Amniotic stem cell (primary cell): ENCODE measurements at regions not wholly inside any gene's neighbourhood (a gene's known extent, or its start where the extent isn't known, plus 50 kb on each side); places are given as distances from the start of the nearest gene placed in this dataset.

Experiments used
- DNase-seq: peaks from one replicate; lab custom pipeline; 2025; lab: John Stamatoyannopoulos, UW

DNA sequence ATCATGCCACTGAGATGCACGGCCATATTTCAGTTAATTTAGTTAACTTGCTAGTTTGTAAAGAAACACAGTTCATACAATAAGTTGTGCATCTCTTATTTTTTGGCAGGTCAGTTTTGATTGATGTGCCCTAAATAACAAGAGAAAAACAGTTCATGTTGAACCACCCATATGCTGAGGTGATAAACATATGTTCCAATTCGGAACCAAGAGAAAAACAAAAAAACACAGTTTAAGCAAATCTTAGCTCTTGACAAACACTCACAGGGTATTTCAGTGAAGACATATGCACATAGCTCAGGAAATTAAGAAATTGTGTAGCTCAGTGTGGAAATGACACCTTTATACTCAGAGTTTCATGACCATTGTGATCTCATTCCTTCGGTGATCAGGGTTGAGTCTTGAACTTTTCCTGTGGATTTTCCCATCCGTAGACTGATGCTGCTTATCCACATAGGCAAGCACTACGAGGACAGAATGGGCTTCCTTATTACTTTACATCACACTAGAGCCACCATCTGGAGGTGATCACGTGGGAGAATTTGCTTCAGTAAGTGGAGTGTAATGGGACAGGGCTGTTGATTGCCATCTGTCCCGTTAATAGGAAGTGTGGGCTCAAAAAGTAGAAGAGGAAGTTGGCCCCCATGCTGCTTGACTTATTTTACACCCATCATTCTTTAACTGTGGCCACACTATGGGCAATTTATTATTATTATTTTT is 773.0 kb downstream of the MTRR start:
- DNase-seq, result no peak

DNA sequence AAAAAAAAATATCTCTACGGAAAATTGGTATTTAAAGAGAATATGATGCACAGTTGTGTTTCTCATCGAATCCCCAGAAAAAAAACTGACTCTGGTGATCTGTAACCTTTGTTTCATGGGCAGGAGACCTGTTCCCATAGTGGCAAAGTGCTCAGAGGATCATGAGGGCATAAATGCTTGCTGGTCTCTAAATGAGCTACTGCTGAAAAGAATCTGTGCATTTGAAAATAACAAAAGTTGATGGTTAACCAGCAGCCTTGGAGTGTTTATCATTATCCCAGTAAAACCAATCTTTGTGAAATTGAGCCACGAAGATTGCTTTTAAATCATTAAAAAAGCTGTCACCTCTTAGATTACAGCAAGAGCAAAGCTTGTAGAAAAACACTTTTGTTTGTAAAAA is 775.4 kb downstream of the MTRR start:
- no peak for DNase-seq

DNA sequence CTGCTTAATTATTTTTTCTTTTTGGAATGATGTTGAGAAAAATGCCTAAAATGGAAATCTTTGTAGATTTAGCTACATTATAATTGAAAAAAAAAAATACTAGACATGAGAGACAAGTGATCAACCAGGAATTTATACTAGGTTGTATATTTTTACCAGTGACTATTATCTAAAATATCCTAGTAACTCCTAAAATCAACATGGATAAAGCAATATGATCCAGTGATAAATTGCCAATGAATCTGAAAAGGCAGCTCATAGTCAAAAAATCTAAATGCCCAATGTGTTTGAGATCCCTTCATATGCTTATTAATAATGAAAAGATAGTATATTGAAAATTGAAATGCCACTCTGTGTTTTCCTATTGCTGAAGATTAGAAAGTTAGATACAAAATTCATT is 778.2 kb downstream of the MTRR start:
- no peak for DNase-seq

DNA sequence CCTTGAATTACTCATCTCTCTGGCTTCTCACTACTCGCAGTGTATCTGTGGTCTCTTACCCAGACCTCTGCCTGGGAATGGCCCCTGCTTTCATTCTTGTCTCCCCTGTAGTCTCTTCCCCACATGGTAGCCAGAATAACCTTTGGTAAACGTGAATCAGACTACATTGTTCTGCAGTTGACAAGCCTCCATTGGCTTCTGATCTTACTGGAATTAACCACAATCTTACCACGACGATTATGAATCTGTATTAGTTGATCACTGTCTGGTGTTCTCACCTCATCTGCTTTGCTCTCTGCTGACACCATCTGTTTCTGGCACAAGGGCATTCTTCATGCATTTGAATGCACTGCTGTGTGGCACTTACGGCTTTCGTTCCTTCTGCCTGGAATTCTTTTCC is 781.2 kb downstream of the MTRR start:
- no peak for DNase-seq

DNA sequence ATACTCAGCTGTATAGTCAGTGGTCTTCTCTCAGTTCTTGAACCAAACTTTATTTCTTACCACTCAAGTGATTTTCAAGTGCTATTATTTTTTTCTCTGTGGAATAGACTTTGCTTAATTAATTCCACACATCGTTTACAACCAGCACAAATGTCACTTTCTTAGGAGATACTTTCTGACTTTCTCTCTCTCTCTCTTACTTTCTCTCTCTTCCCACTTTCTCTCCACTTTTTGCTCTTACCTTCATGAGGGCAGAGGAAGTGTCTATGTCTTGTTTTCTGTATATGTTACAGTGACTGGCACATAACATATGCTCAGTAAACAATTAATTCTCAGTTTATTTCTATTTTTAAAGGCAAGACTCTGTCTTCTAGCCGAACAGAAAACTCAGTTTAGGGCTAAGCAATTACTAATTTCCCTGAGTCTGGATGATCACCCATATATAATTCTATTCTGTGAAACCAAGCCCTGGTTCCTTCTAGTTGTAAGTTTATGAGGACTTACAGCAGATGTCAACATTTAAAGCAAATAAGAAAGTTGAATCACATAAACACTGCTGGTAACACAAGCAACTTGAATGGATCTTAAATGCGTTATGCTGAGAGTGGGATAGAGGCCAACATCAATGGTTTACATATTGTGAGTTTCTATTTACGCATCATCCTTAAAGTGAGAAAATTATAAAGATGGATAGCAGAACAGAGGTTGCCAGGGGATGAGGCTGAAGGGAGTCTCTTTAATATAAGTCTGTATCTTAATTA is 791.4 kb downstream of the MTRR start:
- DNase-seq, result no peak

DNA sequence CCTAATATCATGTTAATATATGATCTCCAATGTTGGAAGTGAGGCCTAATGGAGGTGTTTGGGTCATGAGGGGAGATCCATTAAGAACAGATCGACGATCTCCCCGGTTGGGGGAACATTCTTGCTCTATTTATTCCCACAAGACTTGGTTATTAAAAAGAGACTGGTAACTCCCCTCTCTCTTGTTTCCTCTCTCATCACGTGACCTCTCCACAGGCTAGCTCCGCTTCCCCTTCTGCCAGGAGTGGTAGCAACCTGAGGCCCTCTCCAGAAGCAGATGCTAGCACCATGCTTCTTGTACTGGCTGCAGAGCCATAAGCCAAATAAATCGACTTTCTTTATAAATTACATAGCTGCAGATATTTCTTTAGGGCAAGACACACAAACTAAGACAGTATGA is 794.4 kb downstream of the MTRR start:
- DNase-seq, result no peak

DNA sequence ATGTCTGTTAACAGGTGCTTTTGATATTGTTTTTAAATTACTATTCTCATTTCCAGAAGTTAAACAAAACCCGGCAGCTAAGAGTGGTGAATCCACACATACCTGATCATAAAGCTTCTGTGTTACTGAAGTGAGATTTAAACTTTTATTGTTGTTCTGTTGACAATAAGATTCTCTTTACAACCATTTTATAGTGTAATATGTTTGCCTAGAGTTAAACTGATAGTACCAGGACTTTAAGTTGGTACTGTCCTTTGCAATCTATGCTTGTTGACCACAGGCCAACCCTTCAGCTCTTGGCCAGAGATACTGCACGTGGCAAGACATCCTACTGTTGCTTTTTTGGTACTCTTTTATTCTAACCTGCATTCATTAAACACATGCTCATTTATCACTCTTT is 806.2 kb downstream of the MTRR start:
- DNase-seq, result no peak

DNA sequence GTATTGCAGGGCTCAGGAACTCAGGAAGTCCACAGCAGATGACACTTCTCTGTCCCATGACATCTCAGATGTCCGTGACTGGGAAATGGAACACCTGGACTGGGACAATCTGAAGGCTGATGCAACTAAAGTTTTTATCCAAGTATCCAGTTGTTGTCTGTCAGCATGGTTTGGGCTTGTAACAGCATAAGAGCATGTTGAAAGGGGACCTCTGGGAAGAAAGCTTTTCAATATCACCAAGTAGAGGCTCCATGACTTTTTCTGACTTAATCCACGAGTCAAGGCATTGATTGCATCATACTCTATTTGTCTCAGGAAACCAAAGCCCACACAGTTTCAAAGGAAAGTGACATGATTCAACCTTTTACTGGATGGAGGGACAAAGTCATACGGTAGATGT is 807.7 kb downstream of the MTRR start:
- no peak for DNase-seq

DNA sequence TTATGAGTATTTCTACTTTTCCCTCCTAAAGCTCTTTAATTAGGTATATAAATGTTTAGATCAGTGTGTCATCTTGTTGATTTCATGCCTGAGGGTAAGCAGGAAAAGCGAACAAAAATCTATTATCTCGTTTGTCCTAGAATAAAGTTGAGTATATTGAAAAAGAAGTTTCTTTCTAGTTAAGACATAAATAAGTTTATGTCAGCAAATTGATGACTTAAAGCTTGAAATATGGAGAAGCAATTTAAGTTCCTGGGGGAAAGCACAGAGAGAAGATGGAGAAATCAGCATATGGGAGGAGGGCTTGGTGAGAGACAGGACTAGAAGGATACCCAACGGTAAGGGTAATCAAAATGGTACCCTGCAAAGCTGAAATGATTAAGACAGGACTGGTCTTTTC is 813.4 kb downstream of the MTRR start:
- no peak for DNase-seq

DNA sequence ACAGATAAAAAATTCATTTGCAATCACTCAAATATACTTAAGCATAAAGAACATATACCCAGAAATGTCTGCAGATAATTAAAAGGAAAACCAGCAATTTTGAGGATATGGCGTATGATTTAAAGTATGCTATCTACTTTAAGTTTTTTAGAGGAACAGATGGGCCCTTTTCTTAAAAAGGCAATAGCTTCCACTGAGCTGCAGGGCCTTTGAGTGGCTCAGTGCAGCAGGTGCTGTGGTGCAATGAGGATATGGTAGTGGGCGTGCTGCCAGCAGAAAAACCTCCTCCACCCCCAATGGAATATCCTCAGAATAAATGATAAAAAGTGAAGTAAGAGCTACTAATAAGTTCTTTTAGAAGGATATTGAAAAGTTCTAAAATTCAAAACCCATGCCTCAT is 814.5 kb downstream of the MTRR start:
- no peak for DNase-seq

DNA sequence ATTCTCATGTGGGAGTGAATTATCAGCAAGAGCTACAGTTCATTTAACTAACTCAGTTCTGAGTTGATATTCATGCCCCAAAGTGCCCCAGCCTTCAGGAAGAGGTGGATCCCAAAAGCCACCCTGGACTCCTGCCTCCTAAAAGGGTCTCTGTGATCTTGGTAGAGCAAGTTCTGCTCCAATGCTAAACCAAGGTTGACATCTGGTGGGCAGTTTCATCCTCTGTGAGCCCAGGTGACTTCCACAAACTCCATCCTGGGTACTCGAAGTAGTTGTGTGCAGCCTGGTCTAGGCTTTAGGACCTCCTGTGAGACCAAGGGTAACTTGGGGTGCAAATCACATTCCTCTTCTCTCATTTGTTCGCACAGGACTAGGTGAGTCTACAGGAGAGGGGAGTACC is 816.8 kb downstream of the MTRR start:
- DNase-seq, result no peak

DNA sequence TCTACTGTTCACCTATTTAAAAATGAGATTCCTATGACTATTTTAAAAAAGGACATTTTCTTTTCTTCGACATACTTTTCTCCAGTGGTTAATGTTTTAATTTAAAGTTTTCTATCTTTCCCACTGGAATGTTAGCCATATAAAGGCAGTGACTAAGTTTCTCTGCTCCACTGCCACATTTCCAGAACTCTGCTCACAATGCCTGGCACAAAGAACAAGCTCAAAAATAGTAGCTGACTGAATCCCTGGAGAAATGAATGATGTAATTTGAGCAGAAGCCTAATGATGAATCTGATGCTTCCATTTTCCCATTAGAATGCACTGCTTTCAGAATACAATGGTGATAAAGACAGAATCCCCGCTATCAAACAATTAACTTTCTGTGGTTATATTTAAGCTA is 817.8 kb downstream of the MTRR start:
- no peak for DNase-seq

DNA sequence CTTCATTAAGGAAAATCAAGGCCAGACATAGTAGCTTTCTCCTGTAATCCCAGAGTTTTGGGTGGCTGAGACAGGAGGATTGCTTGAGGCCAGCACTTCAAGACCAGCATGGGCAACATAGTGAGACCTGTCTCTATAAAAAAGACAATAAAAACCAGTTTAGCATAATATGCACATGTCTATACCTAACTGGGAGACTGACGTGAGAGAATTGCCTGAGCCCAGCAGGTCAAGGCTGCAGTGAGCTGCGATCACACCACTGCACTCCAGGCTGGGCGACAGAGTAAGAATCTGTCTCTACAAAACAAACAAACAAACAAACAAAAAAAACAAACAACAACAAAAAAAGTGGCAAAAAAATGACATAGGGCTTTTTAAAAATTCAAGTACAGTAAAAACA is 820.8 kb downstream of the MTRR start:
- no peak for DNase-seq

DNA sequence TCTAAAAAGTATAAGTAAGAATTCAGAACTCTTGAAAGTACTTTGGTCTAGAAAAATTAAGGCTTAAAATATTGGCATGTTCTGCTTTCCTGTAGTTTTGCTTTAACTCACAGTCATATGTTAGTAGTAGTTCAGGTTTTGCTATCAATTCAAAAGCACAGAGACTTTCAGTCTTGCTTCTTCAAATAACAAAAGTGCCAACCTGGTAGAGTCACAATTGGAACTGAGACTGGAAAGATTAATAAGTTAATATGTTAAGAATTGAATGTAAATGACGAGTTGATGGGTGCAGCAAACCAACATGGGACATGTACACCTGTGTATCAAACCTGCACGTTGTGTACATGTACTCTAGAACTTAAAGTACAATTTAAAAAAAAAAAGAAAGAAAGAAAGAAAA is 822.3 kb downstream of the MTRR start:
- DNase-seq, result no peak

DNA sequence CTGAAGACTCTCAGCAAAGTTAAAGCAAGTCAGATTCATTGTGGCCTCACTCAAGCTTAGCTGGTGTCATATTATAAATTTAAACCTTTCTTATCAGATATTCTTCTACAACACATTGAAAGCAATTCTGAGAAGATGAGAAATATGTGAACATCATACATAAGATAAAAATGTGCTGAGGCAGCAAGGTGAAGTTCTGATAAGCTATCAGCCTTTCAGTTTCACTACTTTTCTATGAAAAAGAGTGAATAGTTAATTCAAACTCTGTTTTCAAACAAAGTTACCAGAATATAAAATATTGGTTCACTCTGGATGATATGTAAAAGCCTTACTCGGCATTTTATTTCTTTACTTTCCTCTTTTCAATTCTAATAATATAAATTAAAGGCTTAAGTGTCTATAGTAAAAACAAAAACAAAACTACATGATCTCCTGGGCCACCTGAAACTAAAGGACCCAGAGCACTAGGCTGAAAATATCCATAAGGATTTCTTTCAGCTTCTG is 824.4 kb downstream of the MTRR start:
- DNase-seq, result no peak

DNA sequence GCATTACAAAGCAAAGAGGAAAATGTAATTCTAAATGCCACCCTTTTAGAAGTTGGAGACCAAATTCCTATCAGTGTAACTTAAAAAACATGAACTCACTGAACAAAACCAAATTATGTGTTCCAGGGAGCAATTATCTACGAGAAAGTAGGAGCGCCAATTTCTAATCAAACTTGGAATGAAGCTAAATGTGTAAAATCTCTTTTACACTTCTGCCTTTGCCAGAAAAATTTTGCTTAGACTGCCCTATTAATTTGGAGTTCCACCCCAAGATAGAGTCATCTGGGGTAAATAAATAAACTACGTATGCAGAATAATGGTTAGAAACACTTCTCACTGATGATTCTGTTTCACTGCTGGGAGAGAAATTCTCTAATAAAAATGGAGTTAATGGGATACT is 825.6 kb downstream of the MTRR start:
- no peak for DNase-seq

DNA sequence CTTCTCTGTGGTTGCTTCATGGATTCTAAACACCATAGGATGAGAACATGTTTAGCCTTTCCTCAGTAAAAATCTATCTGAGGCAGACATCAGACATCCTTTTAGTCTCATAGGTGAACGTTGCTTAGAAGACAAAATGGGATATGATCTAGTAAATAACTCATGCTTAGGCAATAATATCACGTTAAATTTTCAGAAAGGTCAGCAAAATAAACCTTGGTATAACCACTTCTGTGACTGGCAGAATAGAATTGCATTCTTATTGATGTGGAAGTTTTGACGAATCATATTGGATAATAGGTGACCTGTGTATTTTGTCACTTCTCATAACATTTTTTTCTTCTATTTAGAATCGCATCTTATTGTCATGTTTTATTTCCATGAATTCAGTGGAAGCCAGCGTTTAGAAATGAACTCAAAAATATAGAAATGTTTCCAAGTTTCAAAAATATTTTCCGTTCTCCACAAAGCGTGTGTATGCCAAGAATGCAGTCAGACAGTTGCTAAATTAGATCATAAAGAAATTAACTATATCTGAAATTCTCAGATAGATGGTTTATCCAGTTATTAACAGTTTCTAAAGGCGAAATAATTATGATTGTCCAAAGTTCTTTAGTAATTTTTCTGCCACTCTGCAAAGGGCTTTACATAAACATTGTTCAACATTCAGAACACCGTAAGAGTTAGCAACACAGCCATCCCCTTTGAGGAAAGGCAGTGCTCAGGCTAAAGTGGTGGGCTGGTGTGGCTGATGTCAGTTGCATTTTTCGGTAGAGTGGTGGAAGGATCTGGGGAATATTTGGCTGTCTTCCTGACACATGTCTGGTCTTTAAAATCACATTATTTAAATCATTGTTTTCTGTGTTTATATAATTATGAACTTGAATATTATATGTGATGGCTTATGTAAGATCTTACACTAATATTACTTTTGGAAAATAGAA is 827.2 kb downstream of the MTRR start:
- DNase-seq, result no peak

DNA sequence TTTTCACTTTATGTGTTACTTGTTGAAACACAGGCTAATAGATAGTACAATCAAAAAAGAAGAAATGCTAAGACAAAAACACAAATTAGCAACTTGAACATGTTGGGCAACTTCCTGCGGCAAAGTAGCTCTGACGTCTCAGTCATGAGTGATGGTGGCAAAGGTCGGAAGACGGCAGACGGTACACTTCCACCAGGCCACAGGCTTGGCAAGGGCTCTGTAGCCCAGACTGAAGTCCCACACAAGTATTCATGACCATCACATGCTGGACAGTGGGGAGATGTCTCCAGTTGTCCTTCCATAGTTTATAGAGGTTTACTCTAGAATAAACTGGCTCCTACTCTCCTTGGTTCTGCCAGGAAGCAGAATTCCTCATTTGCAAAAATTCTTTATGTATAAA is 831.3 kb downstream of the MTRR start:
- DNase-seq, result no peak

DNA sequence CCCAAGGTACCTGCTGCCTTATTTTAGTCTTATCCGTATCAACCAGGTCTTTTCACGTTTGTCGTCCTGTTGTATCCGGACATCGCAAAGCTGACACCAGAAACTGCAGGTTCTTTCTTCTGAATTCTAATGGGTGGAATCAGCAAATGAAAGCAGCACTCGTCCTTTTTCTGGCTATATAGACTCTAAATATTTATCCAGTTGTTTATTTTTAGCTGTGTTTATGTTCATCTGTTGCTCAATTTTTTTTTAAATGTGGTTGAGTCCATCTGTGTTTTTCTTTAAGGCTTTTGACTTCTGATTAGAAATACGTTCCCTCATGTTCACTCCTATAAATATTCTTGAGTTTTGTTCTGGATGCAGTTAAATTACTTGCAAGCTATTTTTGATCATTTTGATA is 831.7 kb downstream of the MTRR start:
- DNase-seq, result no peak

DNA sequence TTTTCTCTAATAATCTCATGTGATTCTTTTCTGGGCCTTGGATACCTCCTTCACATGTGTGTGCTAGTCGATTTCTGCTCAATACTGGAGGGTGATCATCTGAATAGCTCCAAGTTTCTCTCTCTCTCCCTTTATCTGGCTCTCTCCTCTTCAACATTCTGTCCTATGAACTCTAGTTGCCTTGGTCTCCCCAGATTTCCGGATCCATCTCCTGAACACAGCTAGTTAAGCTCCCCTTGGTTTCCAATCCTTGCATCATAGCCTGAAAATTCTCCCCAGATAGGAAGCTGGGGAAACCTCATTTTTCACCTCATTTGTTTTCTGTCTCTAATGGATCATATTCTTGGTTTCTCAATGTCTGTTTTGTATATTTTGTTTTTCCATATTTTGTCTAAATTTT is 832.3 kb downstream of the MTRR start:
- no peak for DNase-seq

DNA sequence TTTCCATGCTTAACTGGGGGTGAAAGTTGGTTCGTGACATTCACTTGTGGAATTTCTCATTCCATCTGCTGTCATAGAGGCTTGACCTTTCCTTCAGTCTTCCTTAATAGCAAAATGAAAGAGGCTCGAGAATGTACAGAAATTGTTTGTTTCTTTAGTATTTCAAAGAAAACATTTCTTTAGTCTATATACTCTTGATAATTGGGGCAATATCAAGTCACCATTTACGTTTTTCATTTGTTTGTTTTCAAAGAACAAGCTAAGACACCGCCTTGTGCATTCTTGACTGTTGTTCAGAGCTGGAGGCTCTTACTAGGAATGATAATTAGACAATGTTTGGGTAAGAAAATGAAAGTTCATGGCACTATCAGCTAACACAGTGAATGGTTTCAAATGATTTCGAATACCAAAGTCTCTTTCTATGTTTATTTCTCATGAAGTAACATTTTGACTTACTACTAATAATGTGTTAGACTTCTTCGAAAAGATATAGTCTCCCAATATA is 835.4 kb downstream of the SEMA5A start:
- no peak for DNase-seq

DNA sequence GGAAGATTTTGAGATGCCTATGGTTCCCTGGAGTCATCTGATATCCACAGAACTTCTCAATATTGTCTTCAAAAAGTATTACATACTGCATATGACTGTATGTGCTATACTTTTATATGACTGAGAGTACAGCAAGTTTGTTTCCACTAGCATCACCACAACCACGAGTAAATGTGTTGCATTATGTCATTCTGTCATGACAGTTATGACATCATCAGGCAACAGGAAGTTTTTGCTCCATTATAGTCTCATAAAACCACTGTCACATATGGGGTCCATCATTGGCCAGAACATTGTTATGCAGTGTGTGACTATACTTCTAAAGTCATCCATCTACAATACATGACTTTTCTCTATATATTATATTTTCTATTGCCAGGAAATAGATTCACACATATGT is 831.7 kb downstream of the SEMA5A start:
- no peak for DNase-seq
